CD4-positive, alpha-beta T cell (primary cell): ENCODE measurements at regions not wholly inside any gene's neighbourhood (a gene's known extent, or its start where the extent isn't known, plus 50 kb on each side); places are given as distances from the start of the nearest gene placed in this dataset.

Experiments
- ATAC-seq: fragments of 200-7000 bp; cut with Tn5 transposase; one replicate; pipeline ENCODE4 v1.10.0; 2022; ENCODE audit warnings: mild to moderate bottlenecking; ENCODE audit not compliant: poor library complexity
- CTCF ChIA-PET: fragments of 350-600 bp; sonication (Branson Sonifier 250); formaldehyde crosslinking; loops from one replicate; lab custom pipeline; 2021; ENCODE audit warnings: antibody characterized with exemption, inconsistent platforms; lab: Charles Lee
- POLR2A ChIA-PET: fragments of 350-600 bp; sonication (Branson Sonifier 250); formaldehyde crosslinking; loops from one replicate; lab custom pipeline; 2021; ENCODE audit warnings: antibody characterized with exemption, inconsistent platforms; lab: Charles Lee
- DNase-seq, 14 experiments: peaks; one replicate each; pipeline ENCODE4 v3.0.0-alpha.2; 2013 to 2020; ENCODE audit warnings: mixed read lengths in 2 of 14
- H3K27ac ChIP-seq, 2 donors: one replicate each; pipeline versions ENCODE4 v1.5.1 to v1.7.0; 2013; ENCODE audit warnings: low read length in 2 of 2, low read depth in 1 of 2, mild to moderate bottlenecking in 1 of 2
- H3K27me3 ChIP-seq, 2 experiments: 1 replicate in 1 of 2; 2 replicates in 1 of 2; pipeline versions ENCODE4 v1.6.1 to v1.7.0; 2013; ENCODE audit warnings: low read length in 2 of 2, control low read depth in 1 of 2, mild to moderate bottlenecking in 1 of 2, moderate library complexity in 1 of 2; ENCODE audit not compliant: insufficient read depth in 2 of 2, control insufficient read depth in 1 of 2
- H3K36me3 ChIP-seq: one replicate; pipeline ENCODE4 v1.6.1; 2013; ENCODE audit warnings: low read length, control low read depth; ENCODE audit not compliant: insufficient read depth
- H3K4me1 ChIP-seq: one replicate; pipeline ENCODE4 v1.6.1; 2013; ENCODE audit warnings: low read length, control low read depth; ENCODE audit not compliant: insufficient read depth
- H3K4me3 ChIP-seq: one replicate; pipeline ENCODE4 v1.5.1; 2013; ENCODE audit warnings: mild to moderate bottlenecking, low read length, moderate library complexity
- H3K9me3 ChIP-seq, 2 experiments: 1 replicate in 1 of 2; 2 replicates in 1 of 2; pipeline versions ENCODE4 v1.6.1 to v1.7.0; 2013; ENCODE audit warnings: low read length in 2 of 2, mild to moderate bottlenecking in 2 of 2, control low read depth in 1 of 2, moderate library complexity in 1 of 2; ENCODE audit not compliant: control insufficient read depth in 1 of 2, insufficient read depth in 1 of 2
- H3K27ac Mint-ChIP-seq: one replicate; pipeline ENCODE4 v1.8.0; 2020; ENCODE audit warnings: mixed read lengths
- H3K27me3 Mint-ChIP-seq: one replicate; pipeline ENCODE4 v1.8.0; 2021; ENCODE audit warnings: mixed read lengths
- H3K36me3 Mint-ChIP-seq: one replicate; pipeline ENCODE4 v1.8.0; 2021; ENCODE audit warnings: low read depth, mixed read lengths
- H3K4me1 Mint-ChIP-seq: one replicate; pipeline ENCODE4 v1.8.0; 2021; ENCODE audit warnings: low read depth, mixed read lengths
- H3K4me3 Mint-ChIP-seq: one replicate; pipeline ENCODE4 v1.8.0; 2020; ENCODE audit warnings: mild to moderate bottlenecking, mixed read lengths
- H3K9me3 Mint-ChIP-seq: one replicate; pipeline ENCODE4 v1.8.0; 2020; ENCODE audit warnings: mixed read lengths
- CTCF ChIP-seq: fragments of 200-600 bp; IDR thresholded peaks from one replicate; pipeline ENCODE4 v1.8.0; 2022; ENCODE audit warnings: antibody characterized with exemption, mild to moderate bottlenecking
- intact Hi-C, 2 experiments: fragments of 100-400 bp; cut with DNase I in 1 of 2; cut with micrococcal nuclease in 1 of 2; formaldehyde crosslinking; loops; one replicate each; pipeline versions ENCODE4 v1.15.1 to v1.9.0; 2023 to 2025; cut with DNase I, micrococcal nuclease

- POLR2A ChIA-PET, result no interaction called here
- Mint-ChIP-seq H3K4me1 (no peaks in the 10 kb centered on the region), H3K36me3 (no peaks in the 10 kb centered on the region), H3K9me3 (no peaks in the 10 kb centered on the region), H3K27me3 (peaks cover 10% of the 10 kb centered on the region), H3K4me3 (no peak overlapping the region), H3K27ac (no peak overlapping the region)
- Histone ChIP-seq H3K36me3 (no peaks in the 10 kb centered on the region), H3K4me1 (no peaks in the 10 kb centered on the region), H3K27me3 (no peaks in the 10 kb centered on the region), H3K4me3 (no peak overlapping the region), H3K27ac (no peak overlapping the region), H3K9me3 (no peaks in the 10 kb centered on the region)
- CTCF ChIA-PET, result no interaction called here
- TF ChIP-seq CTCF, result no peak
- no peak for ATAC-seq
- intact Hi-C loops, result no loop called here
- DNase-seq, result no peak
These were observed 363.4 kb downstream of the TMA16 start for GRCh38 chr4:163857903-163858302.

- Histone ChIP-seq H3K4me3 (no peak overlapping the region), H3K27me3 (no peaks in the 10 kb centered on the region), H3K27ac (no peak overlapping the region), H3K36me3 (no peaks in the 10 kb centered on the region), H3K9me3 (no peaks in the 10 kb centered on the region), H3K4me1 (no peaks in the 10 kb centered on the region)
- DNase-seq (no peak), ATAC-seq (no peak)
- no peaks in the 10 kb centered on the region for H3K4me1 Mint-ChIP-seq
- no peak for TF ChIP-seq CTCF
- POLR2A ChIA-PET, result no interaction called here
- peaks cover 10% of the 10 kb centered on the region for H3K27me3 Mint-ChIP-seq
- H3K4me3 Mint-ChIP-seq, result no peak overlapping the region
- intact Hi-C loops, result no loop called here
- H3K9me3 Mint-ChIP-seq, result no peaks in the 10 kb centered on the region
- no peaks in the 10 kb centered on the region for H3K36me3 Mint-ChIP-seq
- no peak overlapping the region for H3K27ac Mint-ChIP-seq
- CTCF ChIA-PET, result no interaction called here
These were observed 364.0 kb downstream of the TMA16 start for GRCh38 chr4:163858515-163858914.

DNA sequence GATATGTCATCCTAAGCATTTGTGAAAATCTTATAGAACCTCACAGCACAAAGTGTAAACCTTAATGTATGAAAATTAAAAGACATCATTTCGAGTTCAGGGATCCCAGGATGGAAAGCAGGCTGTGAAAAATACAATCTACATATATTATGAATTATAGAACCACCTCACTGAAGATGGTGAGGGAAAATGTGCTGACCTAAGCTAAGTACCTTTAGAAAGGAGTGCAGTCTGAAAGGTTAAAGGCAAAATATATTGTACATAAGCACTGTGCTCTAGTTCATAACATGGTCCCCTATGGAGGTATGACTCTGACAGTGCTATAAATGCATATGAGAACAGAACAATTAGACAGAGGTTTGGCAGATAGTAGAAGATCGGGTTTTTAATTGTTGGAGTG is 368.6 kb downstream of the TMA16 start:
- ATAC-seq, result no peak
- Histone ChIP-seq H3K27me3 (no peaks in the 10 kb centered on the region), H3K27ac (no peak overlapping the region), H3K4me1 (no peaks in the 10 kb centered on the region), H3K9me3 (no peaks in the 10 kb centered on the region), H3K36me3 (no peaks in the 10 kb centered on the region), H3K4me3 (no peak overlapping the region)
- H3K36me3 Mint-ChIP-seq, result no peaks in the 10 kb centered on the region
- H3K4me3 Mint-ChIP-seq, result no peak overlapping the region
- intact Hi-C loops, result no loop called here
- no peak overlapping the region for H3K27ac Mint-ChIP-seq
- no peak for TF ChIP-seq CTCF
- peaks cover 9% of the 10 kb centered on the region for H3K27me3 Mint-ChIP-seq
- no peaks in the 10 kb centered on the region for H3K4me1 Mint-ChIP-seq
- ChIA-PET CTCF (no interaction called here), POLR2A (no interaction called here)
- no peaks in the 10 kb centered on the region for H3K9me3 Mint-ChIP-seq
- DNase-seq, result no peak
